Panc1 (cell line): ENCODE measurements at regions not wholly inside any gene's neighbourhood (a gene's known extent, or its start where the extent isn't known, plus 50 kb on each side); places are given as distances from the start of the nearest gene placed in this dataset.

ENCODE experiments used
- ATAC-seq: fragments of 200-7000 bp; cut with Tn5 transposase; 2 replicates; pipeline ENCODE4 v1.9.1; 2020; ENCODE audit warnings: mild to moderate bottlenecking, moderate library complexity
- BruUV-seq: library from RNA; stranded (reverse); fragments of 400-500 nt; replicated peaks from 2 replicates; lab custom pipeline; 2021; lab: Mats Ljungman, UMichigan
- CTCF ChIA-PET: fragments of 300-600 bp; sonication (Branson Sonifier 250); formaldehyde crosslinking; loops from one replicate; lab custom pipeline; 2022; ENCODE audit warnings: antibody characterized with exemption; lab: Charles Lee
- POLR2A ChIA-PET: fragments of 300-600 bp; sonication (Branson Sonifier 250); formaldehyde crosslinking; loops from one replicate; lab custom pipeline; 2022; ENCODE audit warnings: antibody characterized with exemption; lab: Charles Lee
- DNase-seq: peaks from one replicate; pipeline ENCODE4 v3.0.0-alpha.2; 2010; ENCODE audit warnings: low read depth, low spot score
- H3K27ac ChIP-seq: 2 replicates; pipeline ENCODE4 v1.5.1; 2011; ENCODE audit warnings: mild to moderate bottlenecking, low read length, inconsistent platforms
- H3K27me3 ChIP-seq: fragments of 200-500 bp; sonication (Bioruptor generic); 2 replicates; pipeline ENCODE4 v1.6.0; 2014; ENCODE audit warnings: low read length, inconsistent platforms; ENCODE audit not compliant: control insufficient read depth, insufficient read depth
- H3K36me3 ChIP-seq: fragments of 200-500 bp; sonication (Bioruptor generic); 2 replicates; pipeline ENCODE4 v1.5.1; 2014; ENCODE audit warnings: inconsistent platforms, mild to moderate bottlenecking, low read length, moderate library complexity; ENCODE audit not compliant: control insufficient read depth, insufficient read depth
- H3K4me1 ChIP-seq: 2 replicates; pipeline ENCODE4 v1.5.1; 2011; ENCODE audit warnings: inconsistent platforms, mild to moderate bottlenecking, low read length, moderate library complexity; ENCODE audit not compliant: control insufficient read depth, insufficient read depth
- H3K4me3 ChIP-seq, 2 experiments: 2 replicates each; pipeline ENCODE4 v1.5.1; 2011 to 2012; ENCODE audit warnings: low read depth in 2 of 2, low read length in 2 of 2, mild to moderate bottlenecking in 2 of 2, inconsistent platforms in 1 of 2, moderate library complexity in 1 of 2
- H3K9me3 ChIP-seq: fragments of 200-500 bp; sonication (Bioruptor generic); 2 replicates; pipeline ENCODE4 v1.5.1; 2014; ENCODE audit warnings: low read depth, mild to moderate bottlenecking, inconsistent platforms, low read length, moderate library complexity; ENCODE audit not compliant: control insufficient read depth, insufficient read depth
- POLR2AphosphoS5 ChIP-seq: IDR thresholded peaks from 2 replicates; pipeline ENCODE4 v1.6.1; 2012; ENCODE audit warnings: mild to moderate bottlenecking, low read depth, low read length, moderate library complexity
- SIN3A ChIP-seq: IDR thresholded peaks from 2 replicates; pipeline ENCODE4 v1.6.1; 2012; ENCODE audit warnings: low read depth, mild to moderate bottlenecking, low read length, moderate library complexity, borderline replicate concordance; ENCODE audit not compliant: insufficient read depth
- TCF7L2 ChIP-seq: IDR thresholded peaks from 2 replicates; pipeline ENCODE4 v1.6.1; 2011; ENCODE audit warnings: mild to moderate bottlenecking, low read depth, low read length, inconsistent platforms
- in situ Hi-C: cut with HindIII; loops from 2 replicates; pipeline ENCODE4 v1.10.0; 2016; ENCODE audit warnings: low sequenced_read_pairs, low pct_unique_long_range_greater_than_20kb
- intact Hi-C: fragments of 100-400 bp; cut with micrococcal nuclease; formaldehyde crosslinking; loops from one replicate; pipeline ENCODE4 v1.10.0; 2022; ENCODE audit not compliant: unreplicated experiment
- TF ChIP-seq, protein P1 (sequence below), 2 experiments: IDR thresholded peaks; 2 replicates each; pipeline ENCODE4 v1.6.1; 2011 to 2012; ENCODE audit warnings: low read depth in 2 of 2, control low read depth in 1 of 2, low read length in 1 of 2, mild to moderate bottlenecking in 1 of 2, moderate library complexity in 1 of 2; ENCODE audit not compliant: insufficient read depth in 1 of 2
- TF ChIP-seq, protein P2 (sequence below): fragments of 450-650 bp; IDR thresholded peaks from 2 replicates; pipeline ENCODE4 v1.5.1; 2017; ENCODE audit warnings: mild to moderate bottlenecking

DNA sequence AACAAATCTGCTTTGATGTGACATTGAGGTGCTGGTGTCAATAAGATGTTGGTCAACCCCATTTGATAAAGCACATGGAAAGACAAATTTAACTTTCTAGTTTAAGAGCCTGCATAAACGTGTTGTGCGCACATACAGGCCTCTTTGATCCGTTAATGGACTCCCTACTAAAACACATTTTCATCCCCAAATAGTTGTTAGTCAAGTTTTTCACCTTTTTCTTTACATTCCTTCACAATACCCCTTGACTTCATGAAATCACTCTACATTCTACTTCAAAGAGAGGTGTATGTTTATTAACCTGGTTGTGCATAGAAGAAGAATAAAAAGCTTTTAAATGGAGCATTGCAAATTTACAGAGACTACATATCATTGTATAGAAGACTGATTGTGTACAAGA lies 180.3 kb downstream of the HDGFL1 start:
- in situ Hi-C loops (no loop called here), intact Hi-C loops (no loop called here)
- POLR2A ChIA-PET, result no interaction called here

DNA sequence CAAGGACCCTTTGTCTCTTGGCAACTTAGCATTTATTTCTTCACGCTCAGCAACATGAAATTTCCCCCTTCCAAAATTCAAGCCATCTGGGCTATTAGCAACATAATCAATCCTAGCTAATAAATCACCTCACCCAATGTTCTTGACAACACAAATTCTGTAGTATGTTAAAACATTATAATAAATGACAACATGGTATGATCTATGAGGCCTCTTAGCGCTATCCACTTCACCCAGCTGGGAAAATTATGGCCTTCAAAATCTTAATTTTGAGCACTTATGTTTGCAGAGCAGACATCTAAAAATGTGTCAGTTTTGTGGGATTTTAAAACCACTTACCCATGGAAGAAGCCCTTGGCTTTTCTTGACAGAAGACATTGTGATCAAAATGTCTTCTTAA lies 181.9 kb downstream of the HDGFL1 start:
- TF ChIP-seq, protein P1, sequence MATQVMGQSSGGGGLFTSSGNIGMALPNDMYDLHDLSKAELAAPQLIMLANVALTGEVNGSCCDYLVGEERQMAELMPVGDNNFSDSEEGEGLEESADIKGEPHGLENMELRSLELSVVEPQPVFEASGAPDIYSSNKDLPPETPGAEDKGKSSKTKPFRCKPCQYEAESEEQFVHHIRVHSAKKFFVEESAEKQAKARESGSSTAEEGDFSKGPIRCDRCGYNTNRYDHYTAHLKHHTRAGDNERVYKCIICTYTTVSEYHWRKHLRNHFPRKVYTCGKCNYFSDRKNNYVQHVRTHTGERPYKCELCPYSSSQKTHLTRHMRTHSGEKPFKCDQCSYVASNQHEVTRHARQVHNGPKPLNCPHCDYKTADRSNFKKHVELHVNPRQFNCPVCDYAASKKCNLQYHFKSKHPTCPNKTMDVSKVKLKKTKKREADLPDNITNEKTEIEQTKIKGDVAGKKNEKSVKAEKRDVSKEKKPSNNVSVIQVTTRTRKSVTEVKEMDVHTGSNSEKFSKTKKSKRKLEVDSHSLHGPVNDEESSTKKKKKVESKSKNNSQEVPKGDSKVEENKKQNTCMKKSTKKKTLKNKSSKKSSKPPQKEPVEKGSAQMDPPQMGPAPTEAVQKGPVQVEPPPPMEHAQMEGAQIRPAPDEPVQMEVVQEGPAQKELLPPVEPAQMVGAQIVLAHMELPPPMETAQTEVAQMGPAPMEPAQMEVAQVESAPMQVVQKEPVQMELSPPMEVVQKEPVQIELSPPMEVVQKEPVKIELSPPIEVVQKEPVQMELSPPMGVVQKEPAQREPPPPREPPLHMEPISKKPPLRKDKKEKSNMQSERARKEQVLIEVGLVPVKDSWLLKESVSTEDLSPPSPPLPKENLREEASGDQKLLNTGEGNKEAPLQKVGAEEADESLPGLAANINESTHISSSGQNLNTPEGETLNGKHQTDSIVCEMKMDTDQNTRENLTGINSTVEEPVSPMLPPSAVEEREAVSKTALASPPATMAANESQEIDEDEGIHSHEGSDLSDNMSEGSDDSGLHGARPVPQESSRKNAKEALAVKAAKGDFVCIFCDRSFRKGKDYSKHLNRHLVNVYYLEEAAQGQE (IDR thresholded peaks at IDR 0.05; ENCODE audit: insufficient read depth in 1 of 2, low read depth in 2 of 2, low read length in 1 of 2), result no peak
- TF ChIP-seq POLR2AphosphoS5 (no peak), TCF7L2 (no peak), SIN3A (no peak)
- TF ChIP-seq, protein P2, sequence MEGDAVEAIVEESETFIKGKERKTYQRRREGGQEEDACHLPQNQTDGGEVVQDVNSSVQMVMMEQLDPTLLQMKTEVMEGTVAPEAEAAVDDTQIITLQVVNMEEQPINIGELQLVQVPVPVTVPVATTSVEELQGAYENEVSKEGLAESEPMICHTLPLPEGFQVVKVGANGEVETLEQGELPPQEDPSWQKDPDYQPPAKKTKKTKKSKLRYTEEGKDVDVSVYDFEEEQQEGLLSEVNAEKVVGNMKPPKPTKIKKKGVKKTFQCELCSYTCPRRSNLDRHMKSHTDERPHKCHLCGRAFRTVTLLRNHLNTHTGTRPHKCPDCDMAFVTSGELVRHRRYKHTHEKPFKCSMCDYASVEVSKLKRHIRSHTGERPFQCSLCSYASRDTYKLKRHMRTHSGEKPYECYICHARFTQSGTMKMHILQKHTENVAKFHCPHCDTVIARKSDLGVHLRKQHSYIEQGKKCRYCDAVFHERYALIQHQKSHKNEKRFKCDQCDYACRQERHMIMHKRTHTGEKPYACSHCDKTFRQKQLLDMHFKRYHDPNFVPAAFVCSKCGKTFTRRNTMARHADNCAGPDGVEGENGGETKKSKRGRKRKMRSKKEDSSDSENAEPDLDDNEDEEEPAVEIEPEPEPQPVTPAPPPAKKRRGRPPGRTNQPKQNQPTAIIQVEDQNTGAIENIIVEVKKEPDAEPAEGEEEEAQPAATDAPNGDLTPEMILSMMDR, result no peak
- no TSS peak for BruUV-seq
- ChIA-PET POLR2A (no interaction called here), CTCF (no interaction called here)
- Histone ChIP-seq H3K27ac (no peak overlapping the region), H3K9me3 (no peaks in the 10 kb centered on the region), H3K4me3 (no peak overlapping the region), H3K4me1 (no peaks in the 10 kb centered on the region), H3K27me3 (no peaks in the 10 kb centered on the region), H3K36me3 (no peaks in the 10 kb centered on the region)
- DNase-seq (no peak), ATAC-seq (no peak)
- in situ Hi-C loops (no loop called here), intact Hi-C loops (no loop called here)

More for the DNA sequence above, 180.3 kb downstream of the HDGFL1 start:
- DNase-seq, result no peak
- Histone ChIP-seq H3K4me1 (no peaks in the 10 kb centered on the region), H3K36me3 (no peaks in the 10 kb centered on the region), H3K27me3 (no peaks in the 10 kb centered on the region), H3K4me3 (no peak overlapping the region), H3K27ac (no peak overlapping the region), H3K9me3 (no peaks in the 10 kb centered on the region)
- no peak for ATAC-seq
- BruUV-seq, result no TSS peak
- CTCF ChIA-PET, result no interaction called here
- TF ChIP-seq POLR2AphosphoS5 (no peak), TCF7L2 (no peak), SIN3A (no peak)
- TF ChIP-seq, protein P2, result no peak
- TF ChIP-seq, protein P1 (IDR thresholded peaks at IDR 0.05; ENCODE audit: insufficient read depth in 1 of 2, low read depth in 2 of 2, low read length in 1 of 2), result no peak
